ENCODE measurements at regions not wholly inside any gene's neighbourhood (a gene's known extent, or its start where the extent isn't known, plus 50 kb on each side); places are given as distances from the start of the nearest gene placed in this dataset.

DNA sequence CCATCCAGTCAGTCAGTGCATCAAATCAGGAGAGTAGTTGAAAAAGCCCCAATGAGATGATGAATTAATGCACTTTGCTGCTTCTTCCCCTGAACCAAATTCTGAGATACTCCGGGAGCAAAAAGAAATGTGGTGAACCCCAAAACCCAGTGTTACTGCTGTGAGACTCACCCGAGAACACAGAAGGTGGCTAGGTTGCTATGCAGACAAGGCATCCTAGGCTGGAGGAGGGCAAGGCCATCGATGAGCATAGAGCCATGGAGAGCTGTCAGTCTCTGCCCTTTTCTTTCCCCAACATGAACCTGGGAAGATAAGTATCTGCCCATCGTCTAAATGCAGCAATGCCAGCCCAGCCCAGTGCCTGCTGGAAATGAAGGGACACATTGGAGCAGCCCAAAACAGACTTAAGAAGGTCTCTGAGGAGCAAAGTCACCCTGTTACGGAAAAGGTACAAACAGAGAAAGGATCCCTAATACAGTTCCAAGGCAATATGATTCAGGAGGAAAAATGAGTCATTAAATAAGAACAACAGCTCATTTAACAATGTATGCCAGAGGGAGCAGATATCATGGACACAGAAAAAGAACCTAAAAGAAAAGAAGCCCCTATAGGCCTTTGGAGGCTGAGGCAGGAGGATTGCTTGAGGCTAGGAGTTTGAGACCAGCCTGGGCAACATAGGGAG is 272.0 kb downstream of the FOXO1 start:
- DNase-seq (ENCODE audit: extremely low read depth, low read depth): no peak

DNA sequence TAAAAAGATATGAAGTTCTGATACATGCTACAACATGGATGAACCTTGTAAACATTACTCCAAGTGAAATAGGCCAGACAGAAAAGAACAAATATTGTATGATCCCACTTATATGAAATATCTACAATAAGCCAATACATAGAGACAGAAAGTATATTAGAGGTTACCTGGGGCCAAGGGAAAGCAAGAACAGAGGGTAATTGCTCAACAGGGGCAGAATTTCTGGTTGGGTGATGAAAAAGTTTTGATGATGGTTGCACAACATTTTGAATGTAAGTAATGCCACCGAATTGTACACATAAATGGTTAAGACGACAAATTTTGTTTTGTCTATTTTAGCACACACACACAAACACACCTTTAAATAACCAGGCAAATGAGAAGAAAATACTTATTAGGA is 268.4 kb downstream of the FOXO1 start:
- DNase-seq (ENCODE audit: extremely low read depth, low read depth): no peak

DNA sequence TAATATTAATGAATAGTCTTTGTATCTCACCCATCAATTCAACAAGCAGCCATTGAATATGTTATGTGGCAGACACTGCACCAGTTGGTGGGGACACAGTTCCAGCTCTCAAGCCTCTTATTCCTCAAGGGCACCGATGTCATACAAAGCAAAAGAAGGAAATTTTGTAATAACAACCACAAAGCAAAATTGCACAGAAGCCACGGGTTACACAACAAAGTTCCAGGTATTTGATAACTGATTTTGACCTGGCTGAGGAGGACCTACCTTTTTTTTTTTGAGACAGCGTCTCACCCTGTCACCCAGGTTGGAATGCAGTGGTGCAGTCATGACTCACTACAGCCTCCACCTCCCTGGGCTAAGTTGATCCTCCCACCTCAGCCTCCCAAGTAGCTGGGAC is 266.7 kb downstream of the FOXO1 start:
- DNase-seq (ENCODE audit: extremely low read depth, low read depth): no peak

DNA sequence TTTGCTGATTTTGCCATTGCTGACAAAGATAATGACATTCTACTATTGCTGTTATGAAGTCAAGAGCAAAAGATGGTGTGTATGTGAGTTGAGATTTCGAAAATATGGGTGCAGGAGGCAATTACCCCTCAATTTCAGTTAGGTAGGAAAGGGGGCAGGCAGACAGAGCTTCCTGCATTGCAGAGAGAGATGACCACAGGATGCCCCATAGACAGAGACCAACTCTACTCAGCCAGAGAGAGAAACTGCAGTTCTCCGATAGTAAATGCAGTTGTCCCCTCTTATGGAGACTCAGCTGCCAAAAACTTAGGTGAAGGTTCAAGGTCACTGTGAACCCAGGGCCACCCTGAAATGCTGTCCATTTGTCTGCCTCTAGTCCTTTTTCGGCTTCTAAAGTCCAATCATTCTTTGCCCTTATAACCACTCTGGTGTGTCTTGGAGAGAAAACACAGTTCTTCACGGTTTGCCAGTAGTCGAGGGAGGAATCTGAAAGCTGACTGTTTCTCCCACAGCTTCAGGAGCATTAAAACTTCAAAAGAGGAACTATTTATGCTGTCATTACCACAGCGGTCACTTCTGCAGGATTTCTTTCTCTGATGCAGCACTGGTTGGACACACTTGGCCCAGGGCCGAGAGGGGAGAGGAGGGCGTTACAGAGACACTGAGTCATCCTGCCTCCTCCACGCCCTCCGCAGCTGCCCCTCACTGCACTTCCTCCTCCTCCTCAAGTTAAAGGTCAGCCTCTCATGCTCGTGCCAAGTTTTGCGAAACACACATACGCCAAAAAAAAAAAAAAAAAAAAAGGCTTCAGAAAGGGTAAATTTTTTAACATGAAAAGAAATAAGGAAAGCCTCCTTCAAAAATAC is 264.3 kb downstream of the FOXO1 start:
- DNase-seq (ENCODE audit: extremely low read depth, low read depth): peak; percentile 80

DNA sequence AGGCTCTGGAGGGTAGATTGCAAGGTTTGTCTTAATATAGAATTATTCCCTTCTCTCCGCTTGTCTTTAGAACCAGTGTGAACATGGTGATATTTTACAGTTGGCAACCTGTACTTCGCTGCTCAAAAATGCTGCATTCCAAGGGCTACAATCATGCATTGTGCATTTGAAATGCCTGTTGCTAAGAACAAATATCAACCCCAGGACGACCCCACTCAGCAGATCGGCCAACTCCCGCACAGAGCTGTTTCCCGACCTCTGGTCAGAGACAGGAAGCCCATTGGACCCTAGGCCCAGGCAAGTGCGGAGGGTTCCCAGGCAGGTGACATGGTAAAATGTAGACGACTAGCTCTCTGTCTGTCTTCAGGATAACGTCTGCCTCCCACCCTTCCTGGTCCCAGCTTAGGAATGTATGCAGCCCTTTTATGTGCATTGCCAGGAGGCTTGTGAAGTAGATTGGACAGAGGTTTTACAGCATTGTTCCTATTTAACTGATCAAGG is 263.5 kb downstream of the FOXO1 start:
- no peak for DNase-seq (ENCODE audit: extremely low read depth, low read depth)

DNA sequence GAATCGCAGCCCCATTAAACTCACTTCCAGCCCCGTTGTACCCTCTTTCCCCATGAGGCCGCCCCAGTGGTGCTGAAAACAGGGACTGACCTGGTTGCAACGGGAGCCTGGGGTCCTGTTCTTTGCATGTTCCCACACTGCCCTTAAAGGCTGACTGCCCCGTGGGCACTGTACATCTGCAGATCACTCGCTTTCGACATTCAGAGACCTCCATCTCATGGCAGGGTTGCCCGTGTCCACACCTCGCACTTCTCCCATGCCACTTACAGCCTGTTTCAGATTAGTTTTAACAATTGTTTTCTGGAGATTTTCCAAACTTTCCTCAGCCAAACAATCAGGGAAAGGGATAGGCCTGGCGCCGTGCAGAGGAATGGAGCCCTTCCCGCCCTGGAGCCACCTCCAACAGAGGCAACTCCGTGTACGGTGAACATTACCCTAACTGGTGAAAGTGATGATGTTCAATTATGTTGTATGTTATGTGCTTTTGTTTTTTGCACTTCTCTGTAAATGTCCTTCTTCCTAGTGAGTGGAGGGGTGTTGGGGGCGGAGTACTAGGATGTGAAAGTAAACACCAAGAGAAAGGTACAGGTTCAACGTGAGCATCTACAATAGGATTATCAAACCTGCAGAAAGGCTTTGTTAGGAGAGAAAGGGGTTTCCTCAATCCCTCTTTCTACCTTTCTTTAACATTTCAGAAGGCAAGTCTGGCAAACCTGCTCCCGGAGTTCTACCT is 262.8 kb downstream of the FOXO1 start:
- DNase-seq (ENCODE audit: extremely low read depth, low read depth): no peak

DNA sequence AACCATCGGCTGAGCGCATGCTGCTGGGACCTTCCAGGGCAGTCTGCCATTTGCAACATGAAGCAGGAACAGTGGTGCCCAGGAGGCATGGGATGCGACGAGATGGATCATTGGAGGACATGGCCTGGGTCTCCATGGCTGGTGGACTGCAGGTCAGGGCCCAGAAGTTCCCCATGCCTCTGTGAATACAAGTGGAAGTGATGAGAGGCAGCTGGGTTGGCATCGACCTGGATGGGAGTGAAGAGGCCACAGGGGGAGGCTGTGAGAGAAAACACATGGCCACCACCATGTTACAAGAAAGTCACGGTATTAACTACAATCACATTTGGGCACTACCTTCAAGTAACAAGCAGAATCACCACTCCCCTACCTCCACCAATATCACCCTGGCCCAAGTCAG is 262.0 kb downstream of the FOXO1 start:
- no peak for DNase-seq (ENCODE audit: extremely low read depth, low read depth)

DNA sequence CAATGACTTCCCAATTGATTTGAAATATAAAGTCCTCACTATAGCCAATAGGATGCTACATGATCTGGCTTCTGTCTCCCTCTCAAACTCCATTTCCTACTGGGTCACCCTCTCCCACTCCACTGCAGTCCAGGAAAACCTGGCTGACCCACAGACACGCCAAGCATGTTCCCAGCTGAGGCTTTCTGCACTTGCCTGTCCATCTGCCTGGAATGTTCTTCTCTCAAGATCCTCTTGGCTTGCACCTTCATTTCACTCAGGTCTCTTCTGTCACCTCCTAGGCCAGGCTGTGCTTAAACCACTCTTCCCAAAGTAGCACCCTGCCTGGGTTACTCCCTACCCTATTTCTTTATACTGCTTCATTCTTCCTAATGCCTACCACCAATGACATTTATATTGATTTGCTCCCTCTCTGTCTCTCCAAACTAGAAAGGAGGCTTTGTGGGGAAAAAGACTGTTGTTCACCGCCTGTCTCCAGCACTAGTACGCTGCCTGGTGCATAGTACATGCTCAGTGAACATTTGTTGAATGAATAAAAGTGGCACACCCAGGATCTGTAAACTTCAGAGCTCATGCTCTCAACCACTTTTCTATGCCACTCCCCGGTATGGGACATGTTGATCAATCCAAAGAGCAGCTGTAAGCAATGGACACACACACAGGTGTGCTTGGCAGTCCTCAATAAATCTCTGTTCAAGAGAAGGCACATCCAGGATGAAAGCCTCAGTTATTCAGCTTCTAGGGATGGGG is 261.3 kb downstream of the FOXO1 start:
- no peak for DNase-seq (ENCODE audit: extremely low read depth, low read depth)

DNA sequence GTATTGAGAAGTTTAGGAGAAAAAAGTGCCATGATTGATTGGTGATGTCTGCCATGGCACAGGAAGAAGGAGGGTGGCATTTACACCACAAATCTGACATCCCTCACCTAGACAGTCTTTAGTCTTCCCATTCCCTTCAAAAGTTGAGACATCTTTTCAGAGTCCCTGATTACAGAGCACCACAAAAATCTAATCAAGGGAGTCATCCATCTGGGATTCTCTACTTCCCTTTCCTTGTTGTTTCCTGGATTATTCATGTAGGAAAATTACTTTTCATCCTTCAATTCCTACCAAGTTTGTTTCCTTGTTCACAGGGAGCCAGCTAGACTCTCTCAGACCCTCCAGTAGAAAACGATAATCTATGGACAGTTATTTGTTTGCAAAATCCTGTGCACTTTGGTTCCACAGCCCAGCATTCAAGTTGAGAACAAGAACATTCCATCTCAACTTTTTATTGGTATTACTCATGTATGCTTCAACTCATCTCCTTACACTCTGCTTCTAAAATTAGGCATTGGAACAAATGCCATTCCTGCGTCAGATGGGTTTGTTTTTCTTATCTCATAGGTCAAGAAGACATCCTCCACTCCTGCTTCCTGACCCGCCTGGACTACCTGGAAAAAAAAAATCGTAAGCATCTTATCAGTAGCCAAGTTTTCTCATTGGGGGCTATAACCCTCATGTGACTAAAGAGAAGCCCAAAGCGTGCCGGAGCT is 259.9 kb downstream of the FOXO1 start:
- no peak for DNase-seq (ENCODE audit: extremely low read depth, low read depth)

DNA sequence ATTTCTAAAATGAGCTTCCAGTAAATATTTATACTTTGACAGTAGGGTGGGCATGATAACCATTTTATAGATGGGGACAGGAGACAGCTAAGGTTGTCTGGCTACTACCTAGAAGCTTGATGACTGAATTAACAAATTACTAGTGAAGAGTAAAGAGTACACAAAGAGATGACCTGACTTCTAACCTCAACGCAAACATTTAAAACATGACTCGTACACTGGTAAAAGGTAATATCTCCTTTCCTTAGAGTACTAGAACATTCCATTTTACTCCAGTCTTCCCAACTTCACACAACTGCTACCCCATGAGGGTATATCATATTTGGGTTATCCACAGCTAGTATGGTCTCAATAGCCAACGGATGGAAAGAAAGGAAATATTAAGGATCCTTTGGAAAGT is 258.9 kb downstream of the FOXO1 start:
- no peak for DNase-seq (ENCODE audit: extremely low read depth, low read depth)

DNA sequence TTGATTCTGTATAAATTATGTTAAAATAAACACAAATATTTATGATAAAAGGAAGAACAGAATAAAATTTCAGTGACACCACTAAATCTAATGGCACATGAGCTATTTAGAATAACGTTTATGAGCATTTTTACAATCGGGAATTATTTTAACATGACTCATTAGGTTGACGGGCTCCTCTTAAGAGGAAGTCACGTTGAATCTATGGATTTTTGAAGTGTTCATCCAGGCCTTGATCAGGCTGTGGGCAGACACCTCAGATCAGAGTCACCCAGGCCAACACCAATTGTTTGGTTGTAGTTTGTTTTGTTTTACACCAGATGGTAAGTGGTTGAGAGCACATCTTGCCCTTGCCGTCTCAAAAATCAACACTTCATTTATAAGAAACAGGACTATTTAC is 257.8 kb downstream of the FOXO1 start:
- DNase-seq (ENCODE audit: extremely low read depth, low read depth): no peak

DNA sequence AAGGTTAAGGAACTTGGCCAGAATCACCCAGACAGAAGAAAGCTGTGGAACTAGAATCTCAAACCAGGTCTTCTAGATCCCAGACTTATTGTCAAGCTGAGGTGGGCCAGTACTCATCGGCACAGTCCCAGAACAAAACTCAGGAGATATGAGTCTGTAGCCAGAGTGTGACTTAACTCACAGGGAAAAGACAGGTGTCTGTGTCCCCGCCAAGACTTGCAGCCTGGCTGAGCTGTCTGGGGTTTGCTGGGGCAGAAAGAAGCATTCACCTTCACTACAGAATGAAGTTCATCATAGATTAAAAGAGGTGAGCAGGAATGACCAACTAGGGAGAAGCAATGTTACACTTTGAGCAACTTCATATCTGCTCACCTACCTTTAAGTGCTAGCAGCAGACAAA is 257.2 kb downstream of the FOXO1 start:
- no peak for DNase-seq (ENCODE audit: extremely low read depth, low read depth)

DNA sequence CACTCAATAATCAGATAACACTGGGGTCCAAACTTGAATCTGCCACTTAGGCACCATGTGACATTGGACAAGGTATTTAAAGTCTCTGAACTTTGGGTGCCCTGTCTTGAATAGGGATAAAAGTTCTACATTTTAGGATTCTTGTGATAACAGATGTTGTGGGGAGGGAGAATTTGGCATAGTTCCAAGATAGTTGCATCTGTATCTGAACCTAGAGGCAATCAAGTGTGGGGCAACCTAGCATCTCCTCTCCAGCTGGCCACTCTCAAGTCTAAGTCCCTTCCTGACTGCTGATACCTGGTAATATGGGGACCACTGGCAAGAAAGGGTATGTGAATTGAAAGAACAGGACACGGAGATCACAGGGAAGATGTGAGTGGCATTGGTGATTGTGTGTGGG is 256.1 kb downstream of the FOXO1 start:
- DNase-seq (ENCODE audit: extremely low read depth, low read depth): no peak

DNA sequence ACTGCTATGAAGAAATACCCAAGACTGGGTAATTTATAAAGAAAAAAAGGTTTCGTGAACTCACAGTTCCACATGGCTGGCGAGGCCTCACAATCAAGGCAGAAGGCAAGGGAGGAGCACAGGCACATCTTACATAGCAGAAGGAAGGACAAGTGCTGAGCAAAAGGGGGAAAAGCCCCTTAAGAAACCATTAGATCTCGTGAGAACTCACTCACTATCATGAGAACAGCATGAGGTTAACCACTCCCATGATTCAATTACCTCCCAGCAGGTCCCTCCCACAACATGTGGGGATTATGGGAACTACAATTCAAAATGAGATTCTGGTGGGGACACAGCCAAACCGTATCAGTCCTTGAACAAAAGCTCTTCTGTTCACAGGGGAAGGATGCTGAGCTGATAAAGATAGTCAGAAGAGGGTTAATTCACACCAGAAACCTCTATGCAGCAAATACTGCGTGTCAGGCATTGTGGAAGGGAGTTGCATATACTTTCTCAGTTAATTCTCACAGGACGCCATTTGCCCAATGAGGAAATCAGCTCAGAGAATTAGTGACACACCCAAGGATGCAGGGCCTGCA is 246.2 kb downstream of the FOXO1 start:
- no peak for DNase-seq (ENCODE audit: extremely low read depth, low read depth)

DNA sequence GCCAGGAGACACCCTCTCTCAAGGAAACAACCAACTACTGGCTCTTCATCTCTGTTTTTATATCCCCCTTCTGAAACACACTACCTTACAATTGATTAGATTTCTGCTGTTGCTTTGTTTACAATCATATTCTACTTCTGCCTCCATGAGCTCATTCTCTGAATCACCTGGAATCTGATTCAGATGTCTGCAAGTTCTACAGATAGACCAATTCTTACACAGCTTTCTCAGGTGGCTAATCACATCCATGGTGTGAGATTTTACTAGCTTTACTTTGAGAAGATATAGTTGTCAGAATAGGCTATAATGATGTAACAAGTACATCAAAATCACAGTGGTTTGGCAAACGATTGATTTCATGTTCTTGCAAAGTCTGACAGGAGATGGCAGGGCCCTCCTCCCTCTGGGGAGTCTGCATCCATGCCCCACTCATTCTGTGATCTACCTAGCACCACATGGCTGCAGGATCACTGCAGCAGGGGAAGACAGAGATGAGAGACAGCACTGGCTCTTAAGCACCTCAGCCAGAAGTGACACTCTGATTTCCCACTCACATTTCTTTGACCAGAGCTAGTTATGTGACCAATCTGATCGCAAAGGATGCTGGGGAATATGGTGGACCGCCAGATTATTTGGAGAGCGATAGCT is 243.7 kb downstream of the FOXO1 start:
- no peak for DNase-seq (ENCODE audit: extremely low read depth, low read depth)

DNA sequence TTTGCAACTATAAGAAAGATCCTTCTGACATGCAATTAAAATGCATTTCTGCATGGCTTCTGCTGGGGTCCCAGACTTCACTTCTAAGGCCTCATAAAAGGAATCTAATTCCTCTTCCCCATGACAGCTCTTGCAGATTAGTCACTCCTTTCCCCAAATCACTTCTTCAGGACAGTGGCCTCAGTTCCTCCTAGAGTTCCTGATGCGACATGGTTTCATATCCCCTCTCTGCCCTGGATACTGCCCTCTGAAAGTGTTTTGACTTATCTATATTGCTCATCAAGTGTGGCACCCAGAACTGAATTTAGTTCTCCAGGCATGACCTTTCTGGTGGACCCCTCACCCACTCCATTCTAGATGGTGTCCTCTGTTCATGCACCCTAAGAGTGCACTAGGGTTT is 238.1 kb downstream of the FOXO1 start:
- no peak for DNase-seq (ENCODE audit: extremely low read depth, low read depth)

DNA sequence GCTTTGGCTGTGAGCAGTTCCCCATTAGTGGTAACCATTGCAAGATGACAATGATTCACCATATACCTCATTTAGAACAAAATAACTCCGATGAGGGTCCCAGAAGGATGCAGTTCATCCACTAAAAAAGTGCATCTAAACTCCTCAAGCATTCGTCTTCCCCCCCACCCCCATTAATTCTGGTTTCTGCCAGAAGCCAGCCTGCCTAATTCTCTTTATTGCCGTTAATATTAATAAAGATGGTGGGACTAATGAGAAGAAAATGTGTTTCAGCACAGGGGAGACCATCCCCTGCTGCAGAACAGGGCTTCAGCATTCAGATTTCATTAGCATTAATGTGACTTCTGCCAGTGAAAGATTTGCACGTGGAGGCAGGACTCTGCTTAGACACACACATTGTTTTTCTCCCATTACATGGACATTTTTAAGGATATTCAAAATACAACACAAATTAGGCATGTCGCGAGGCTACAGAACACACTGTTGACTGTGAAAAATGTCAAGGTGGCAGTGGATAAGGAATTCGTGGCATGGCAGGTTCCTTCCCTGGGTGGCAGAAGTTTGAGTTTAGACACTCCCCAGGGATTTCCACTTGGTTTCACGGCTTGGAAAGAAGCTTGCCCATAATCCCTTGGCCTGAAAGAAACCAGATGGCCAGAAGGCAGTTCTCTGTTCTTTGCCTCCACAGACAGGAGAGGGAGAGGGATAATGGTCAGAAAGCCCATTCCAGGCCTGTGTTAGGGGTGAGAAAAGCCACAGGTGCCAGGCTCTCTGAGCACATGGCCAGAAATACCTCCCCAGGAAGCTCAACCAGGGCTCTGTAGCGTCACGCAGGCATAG is 236.5 kb downstream of the FOXO1 start:
- DNase-seq (ENCODE audit: extremely low read depth, low read depth): no peak
